ENCODE measurements at regions not wholly inside any gene's neighbourhood (a gene's known extent, or its start where the extent isn't known, plus 50 kb on each side); places are given as distances from the start of the nearest gene placed in this dataset.

GRCh38 chr1:56019472-56019871 lies 559.9 kb downstream of the PLPP3 start:
- ATAC-seq = no peak

GRCh38 chr1:56017336-56017735 lies 562.0 kb downstream of the PLPP3 start:
- no peak for ATAC-seq

GRCh38 chr1:56003846-56004245 lies 575.5 kb downstream of the PLPP3 start:
- ATAC-seq = no peak

- ATAC-seq = no peak
These were observed 577.1 kb downstream of the PLPP3 start for GRCh38 chr1:56002231-56002630.

- ATAC-seq = no peak
These were observed 578.9 kb downstream of the PLPP3 start for GRCh38 chr1:56000424-56000823.

- ATAC-seq = no peak
These were observed 581.8 kb downstream of the PLPP3 start for GRCh38 chr1:55997536-55997935.

- ATAC-seq = no peak
These were observed 585.6 kb downstream of the PLPP3 start for GRCh38 chr1:55993646-55994318.

GRCh38 chr1:55990007-55990406 lies 589.4 kb downstream of the PLPP3 start:
- no peak for ATAC-seq

- no peak for ATAC-seq
These were observed 590.4 kb downstream of the PLPP3 start for GRCh38 chr1:55988963-55989452.

- no peak for ATAC-seq
These were observed 591.7 kb downstream of the PLPP3 start for GRCh38 chr1:55987491-55988249.

GRCh38 chr1:55986003-55986402 lies 593.4 kb downstream of the PLPP3 start:
- ATAC-seq = no peak

GRCh38 chr1:55981010-55981650 lies 598.2 kb downstream of the PLPP3 start:
- no peak for ATAC-seq

GRCh38 chr1:55980582-55980981 lies 598.8 kb downstream of the PLPP3 start:
- ATAC-seq = no peak

- ATAC-seq = no peak
These were observed 604.5 kb downstream of the PLPP3 start for GRCh38 chr1:55974714-55975441.

GRCh38 chr1:55970526-55971110 lies 608.7 kb downstream of the PLPP3 start:
- ATAC-seq = no peak

- no peak for ATAC-seq
These were observed 610.0 kb downstream of the PLPP3 start for GRCh38 chr1:55969322-55969721.

- no peak for ATAC-seq
These were observed 610.7 kb downstream of the PLPP3 start for GRCh38 chr1:55968661-55969060.

GRCh38 chr1:55965981-55966461 lies 613.3 kb downstream of the PLPP3 start:
- no peak for ATAC-seq

GRCh38 chr1:55962472-55962871 lies 616.9 kb downstream of the PLPP3 start:
- ATAC-seq = no peak

GRCh38 chr1:55959136-55959548 lies 620.2 kb downstream of the PLPP3 start:
- ATAC-seq = no peak

GRCh38 chr1:55958498-55958897 lies 620.9 kb downstream of the PLPP3 start:
- ATAC-seq = no peak

- no peak for ATAC-seq
These were observed 622.1 kb downstream of the PLPP3 start for GRCh38 chr1:55957276-55957675.
